ENCODE measurements at regions not wholly inside any gene's neighbourhood (a gene's known extent, or its start where the extent isn't known, plus 50 kb on each side); places are given as distances from the start of the nearest gene placed in this dataset.
A peak's percentile ranks its signal among the peaks of the same experiment; 100 is the strongest.

GRCh38 chr1:116260621-116261020 lies 112.4 kb upstream of the ATP1A1 start:
- FAIRE-seq (no peak), DNase-seq (ENCODE audit: extremely low spot score, insufficient read length, low read depth) (no peak)

GRCh38 chr1:116261227-116261626 lies 111.8 kb upstream of the ATP1A1 start:
- FAIRE-seq (no peak), DNase-seq (ENCODE audit: extremely low spot score, insufficient read length, low read depth) (no peak)

- no peak for FAIRE-seq
- no peak for DNase-seq (ENCODE audit: extremely low spot score, insufficient read length, low read depth)
Observed at GRCh38 chr1:116262207-116262994, 110.6 kb upstream of the ATP1A1 start.

- FAIRE-seq: no peak
Observed at GRCh38 chr1:116262995-116263385, 110.1 kb upstream of the ATP1A1 start.

GRCh38 chr1:116265931-116266863 lies 106.8 kb upstream of the ATP1A1 start:
- FAIRE-seq (no peak), DNase-seq (ENCODE audit: extremely low spot score, insufficient read length, low read depth) (no peak)

More at GRCh38 chr1:116262995-116263385, 110.1 kb upstream of the ATP1A1 start:
- no peak for DNase-seq (ENCODE audit: extremely low spot score, insufficient read length, low read depth)

GRCh38 chr1:116266864-116267212 lies 106.2 kb upstream of the ATP1A1 start:
- FAIRE-seq (no peak), DNase-seq (ENCODE audit: extremely low spot score, insufficient read length, low read depth) (no peak)

GRCh38 chr1:116268211-116268610 lies 104.8 kb upstream of the ATP1A1 start:
- FAIRE-seq (no peak), DNase-seq (ENCODE audit: extremely low spot score, insufficient read length, low read depth) (no peak)

GRCh38 chr1:116270316-116271057 lies 102.6 kb upstream of the ATP1A1 start:
- DNase-seq (ENCODE audit: extremely low spot score, insufficient read length, low read depth) (no peak), FAIRE-seq (no peak)

GRCh38 chr1:116273042-116273783 lies 99.8 kb upstream of the ATP1A1 start:
- FAIRE-seq (no peak), DNase-seq (ENCODE audit: extremely low spot score, insufficient read length, low read depth) (no peak)

GRCh38 chr1:116276532-116276931 lies 96.5 kb upstream of the ATP1A1 start:
- FAIRE-seq (no peak), DNase-seq (ENCODE audit: extremely low spot score, insufficient read length, low read depth) (no peak)

- DNase-seq (ENCODE audit: extremely low spot score, insufficient read length, low read depth) (no peak), FAIRE-seq (no peak)
Observed at GRCh38 chr1:116277840-116278540, 95.1 kb upstream of the ATP1A1 start.

GRCh38 chr1:116278541-116278866 lies 94.5 kb upstream of the ATP1A1 start:
- FAIRE-seq (no peak), DNase-seq (ENCODE audit: extremely low spot score, insufficient read length, low read depth) (no peak)

GRCh38 chr1:116279715-116280114 lies 93.3 kb upstream of the ATP1A1 start:
- FAIRE-seq (no peak), DNase-seq (ENCODE audit: extremely low spot score, insufficient read length, low read depth) (no peak)

- no peak for FAIRE-seq
- DNase-seq (ENCODE audit: extremely low spot score, insufficient read length, low read depth): no peak
Observed at GRCh38 chr1:116284819-116285390, 88.1 kb upstream of the ATP1A1 start.

GRCh38 chr1:116286541-116286971 lies 86.5 kb upstream of the ATP1A1 start:
- DNase-seq (ENCODE audit: extremely low spot score, insufficient read length, low read depth) (no peak), FAIRE-seq (no peak)

- FAIRE-seq: no peak
Observed at GRCh38 chr1:116287341-116288200, 85.5 kb upstream of the ATP1A1 start.

GRCh38 chr1:116288201-116288598 lies 84.8 kb upstream of the ATP1A1 start:
- DNase-seq (ENCODE audit: extremely low spot score, insufficient read length, low read depth) (no peak), FAIRE-seq (peak; percentile 48)

More at GRCh38 chr1:116287341-116288200, 85.5 kb upstream of the ATP1A1 start:
- no peak for DNase-seq (ENCODE audit: extremely low spot score, insufficient read length, low read depth)

GRCh38 chr1:116289193-116289592 lies 83.9 kb upstream of the ATP1A1 start:
- DNase-seq (ENCODE audit: extremely low spot score, insufficient read length, low read depth): no peak

More at GRCh38 chr1:116289193-116289592, 83.9 kb upstream of the ATP1A1 start:
- no peak for FAIRE-seq
